ENCODE measurements at regions not wholly inside any gene's neighbourhood (a gene's known extent, or its start where the extent isn't known, plus 50 kb on each side); places are given as distances from the start of the nearest gene placed in this dataset.

DNA sequence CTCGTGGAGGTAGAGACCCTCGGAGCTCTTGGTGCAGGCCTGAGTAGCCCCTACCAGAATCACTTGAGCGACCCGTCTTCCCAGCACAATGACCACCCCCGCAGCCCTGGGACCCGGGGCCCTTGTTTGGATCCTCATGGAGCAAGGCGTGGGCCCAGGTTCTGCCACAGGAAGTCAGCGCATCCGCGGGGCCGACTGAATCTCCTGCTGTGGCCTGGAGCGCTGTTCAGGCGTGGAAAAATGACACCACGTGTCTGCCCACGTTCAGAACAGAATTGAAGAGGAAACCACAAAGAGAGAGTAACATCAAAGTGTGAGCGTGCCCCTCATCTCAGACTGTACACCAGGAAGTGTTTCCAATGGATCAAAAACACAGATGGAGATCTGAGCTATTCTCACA lies 1479.2 kb downstream of the TBC1D22A start:
- no peak for DNase-seq
- peaks cover 0 to 47% (median 0%) of the 10 kb centered on the region in 9 donors for H3K27me3 ChIP-seq

GRCh38 chr22:48240935-48241230 lies 1478.4 kb downstream of the TBC1D22A start:
- H3K27me3 ChIP-seq: peaks cover 0 to 47% (median 0%) of the 10 kb centered on the region in 9 donors
- no peak overlapping the region for H3K27ac ChIP-seq
- no peaks in the 10 kb centered on the region for H3K9me3 ChIP-seq
- ATAC-seq (no peak), DNase-seq (no peak)
- H3K4me3 ChIP-seq: no peak overlapping the region
- H3K4me1 ChIP-seq: no peaks in the 10 kb centered on the region
- intact Hi-C loops (cut with DNase I): no loop called here
- no peaks in the 10 kb centered on the region for H3K36me3 ChIP-seq
- 86 to 90% (median 89%) methylated on average over 8 of the region's 8 CpGs for WGBS, 4 donors
- TF ChIP-seq POLR2A (IDR thresholded peaks at IDR 0.05): no peak
- TF ChIP-seq, protein P1, sequence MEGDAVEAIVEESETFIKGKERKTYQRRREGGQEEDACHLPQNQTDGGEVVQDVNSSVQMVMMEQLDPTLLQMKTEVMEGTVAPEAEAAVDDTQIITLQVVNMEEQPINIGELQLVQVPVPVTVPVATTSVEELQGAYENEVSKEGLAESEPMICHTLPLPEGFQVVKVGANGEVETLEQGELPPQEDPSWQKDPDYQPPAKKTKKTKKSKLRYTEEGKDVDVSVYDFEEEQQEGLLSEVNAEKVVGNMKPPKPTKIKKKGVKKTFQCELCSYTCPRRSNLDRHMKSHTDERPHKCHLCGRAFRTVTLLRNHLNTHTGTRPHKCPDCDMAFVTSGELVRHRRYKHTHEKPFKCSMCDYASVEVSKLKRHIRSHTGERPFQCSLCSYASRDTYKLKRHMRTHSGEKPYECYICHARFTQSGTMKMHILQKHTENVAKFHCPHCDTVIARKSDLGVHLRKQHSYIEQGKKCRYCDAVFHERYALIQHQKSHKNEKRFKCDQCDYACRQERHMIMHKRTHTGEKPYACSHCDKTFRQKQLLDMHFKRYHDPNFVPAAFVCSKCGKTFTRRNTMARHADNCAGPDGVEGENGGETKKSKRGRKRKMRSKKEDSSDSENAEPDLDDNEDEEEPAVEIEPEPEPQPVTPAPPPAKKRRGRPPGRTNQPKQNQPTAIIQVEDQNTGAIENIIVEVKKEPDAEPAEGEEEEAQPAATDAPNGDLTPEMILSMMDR (IDR thresholded peaks at IDR 0.05): no peak

More for the DNA sequence above, 1479.2 kb downstream of the TBC1D22A start:
- no peak for TF ChIP-seq POLR2A (IDR thresholded peaks at IDR 0.05)
- TF ChIP-seq, protein P1 (IDR thresholded peaks at IDR 0.05): no peak
- Histone ChIP-seq H3K9me3 (no peaks in the 10 kb centered on the region), H3K4me3 (no peak overlapping the region), H3K27ac (no peak overlapping the region), H3K36me3 (no peaks in the 10 kb centered on the region), H3K4me1 (no peaks in the 10 kb centered on the region)
- ATAC-seq: no peak
- 74 to 83% (median 78%) methylated on average over 13 to 16 of the region's 16 CpGs for WGBS, 4 donors
- intact Hi-C loops (cut with DNase I): no loop called here

DNA sequence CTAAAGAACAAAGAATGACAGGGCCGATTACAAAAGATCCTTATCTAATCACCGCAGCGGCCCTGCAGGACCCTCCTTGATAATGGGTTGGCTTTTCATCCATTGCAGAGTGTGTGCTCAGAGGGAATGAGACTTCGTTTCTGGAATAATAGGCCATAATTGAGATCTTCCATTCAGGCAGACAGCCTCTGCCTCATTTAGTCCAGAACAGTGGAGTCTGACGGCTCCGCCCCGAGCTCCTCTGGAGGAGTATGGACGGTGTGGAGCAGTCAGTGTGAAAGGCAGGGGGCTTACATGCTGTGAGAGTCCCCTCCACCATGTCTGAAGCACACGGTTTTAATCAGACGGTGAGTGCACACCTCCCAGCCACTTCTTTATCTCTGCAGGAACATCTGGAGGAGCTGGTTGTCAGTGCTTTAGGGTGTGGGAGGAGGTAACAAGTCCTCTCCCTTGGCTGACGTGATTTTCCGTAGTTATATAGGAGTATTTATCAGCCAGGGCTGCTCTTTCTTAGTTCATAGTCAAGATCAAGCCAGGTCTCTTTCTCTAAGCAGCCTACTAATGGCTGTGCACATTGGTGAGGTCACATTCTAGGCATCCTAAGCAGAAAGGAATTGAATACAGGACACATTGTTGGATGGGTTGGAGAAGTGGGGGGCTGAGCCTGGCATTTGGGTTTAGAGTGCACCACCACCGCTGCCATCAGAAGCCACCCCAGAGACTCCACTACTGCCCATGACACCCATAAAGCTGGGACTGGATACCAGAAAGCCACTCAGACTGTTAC lies 1477.9 kb downstream of the TBC1D22A start:
- H3K27ac ChIP-seq: no peak overlapping the region

GRCh38 chr22:48239461-48240147 lies 1477.2 kb downstream of the TBC1D22A start:
- DNase-seq (no peak), ATAC-seq (no peak)
- Histone ChIP-seq H3K27me3 (peaks cover 0 to 51% (median 0%) of the 10 kb centered on the region in 9 donors), H3K4me1 (no peaks in the 10 kb centered on the region), H3K36me3 (no peaks in the 10 kb centered on the region), H3K4me3 (no peak overlapping the region), H3K27ac (no peak overlapping the region), H3K9me3 (peaks cover 0 to 2% (median 0%) of the 10 kb centered on the region in 12 donors)
- TF ChIP-seq, protein P1 (IDR thresholded peaks at IDR 0.05): no peak
- no peak for TF ChIP-seq POLR2A (IDR thresholded peaks at IDR 0.05)
- intact Hi-C loops (cut with DNase I): no loop called here
- 24 to 35% (median 28%) methylated on average over 10 to 11 of the region's 11 CpGs for WGBS, 4 donors

More for the DNA sequence above, 1477.9 kb downstream of the TBC1D22A start:
- intact Hi-C loops (cut with DNase I): no loop called here
- Histone ChIP-seq H3K27me3 (peaks cover 0 to 51% (median 0%) of the 10 kb centered on the region in 9 donors), H3K36me3 (no peaks in the 10 kb centered on the region), H3K4me3 (no peak overlapping the region), H3K9me3 (no peaks in the 10 kb centered on the region), H3K4me1 (no peaks in the 10 kb centered on the region)
- DNase-seq (no peak), ATAC-seq (no peak)
- TF ChIP-seq, protein P1 (IDR thresholded peaks at IDR 0.05): no peak
- TF ChIP-seq POLR2A (IDR thresholded peaks at IDR 0.05): no peak
- 22 to 28% (median 24%) methylated on average over 13 of the region's 13 CpGs for WGBS, 4 donors

Data from heart left ventricle (tissue), 16 donors.